MM.1S (cell line): ENCODE measurements at regions not wholly inside any gene's neighbourhood (a gene's known extent, or its start where the extent isn't known, plus 50 kb on each side); places are given as distances from the start of the nearest gene placed in this dataset.

Experiments used
- CTCF ChIP-seq: fragments of 300-600 bp; sonication (generic); IDR thresholded peaks from 2 replicates; pipeline ENCODE4 v1.5.1; 2016; ENCODE audit warnings: antibody characterized with exemption, low read length, mixed read lengths
- EZH2 ChIP-seq: fragments of 300-600 bp; sonication (generic); optimal IDR thresholded peaks from 2 replicates; pipeline ENCODE3; 2017; ENCODE audit warnings: low read depth, mild to moderate bottlenecking, antibody characterized with exemption, low read length, mixed read lengths
- EZH2phosphoT487 ChIP-seq: fragments of 300-600 bp; sonication (generic); IDR thresholded peaks from 2 replicates; pipeline ENCODE4 v1.6.1; 2018; ENCODE audit warnings: antibody characterized with exemption, low read length

- TF ChIP-seq CTCF = no peak
- TF ChIP-seq EZH2 = no peak
- TF ChIP-seq EZH2phosphoT487 = no peak
These were observed 66.4 kb downstream of the VCPKMT start for GRCh38 chr14:50049703-50050570.
